Hepatocyte (in vitro differentiated cells): ENCODE measurements at regions not wholly inside any gene's neighbourhood (a gene's known extent, or its start where the extent isn't known, plus 50 kb on each side); places are given as distances from the start of the nearest gene placed in this dataset.

ENCODE experiments used
- CTCF ChIP-seq: fragments of 200-600 bp; sonication (generic); IDR thresholded peaks from 2 replicates; pipeline ENCODE4 v1.5.1; 2016; ENCODE audit warnings: antibody characterized with exemption, mild to moderate bottlenecking; ENCODE audit not compliant: poor library complexity
- EZH2 ChIP-seq: fragments of 200-600 bp; sonication (generic); IDR thresholded peaks from 2 replicates; pipeline ENCODE4 v1.6.1; 2016; ENCODE audit warnings: antibody characterized with exemption, mild to moderate bottlenecking, borderline replicate concordance
- EZH2phosphoT487 ChIP-seq: fragments of 200-600 bp; sonication (generic); IDR thresholded peaks from one replicate; pipeline ENCODE4 v1.6.1; 2018; ENCODE audit warnings: antibody characterized with exemption, mild to moderate bottlenecking, low read depth, moderate library complexity; ENCODE audit not compliant: unreplicated experiment, severe bottlenecking

GRCh38 chr2:36235426-36235825 lies 120.2 kb upstream of the CRIM1 start:
- TF ChIP-seq EZH2 = no peak
- TF ChIP-seq CTCF = no peak
- no peak for TF ChIP-seq EZH2phosphoT487
